K562 (cell line): ENCODE measurements at regions not wholly inside any gene's neighbourhood (a gene's known extent, or its start where the extent isn't known, plus 50 kb on each side); places are given as distances from the start of the nearest gene placed in this dataset.

Experiments
- ADNP ChIP-seq: fragments of 200-800 bp; sonication (Bioruptor generic); IDR thresholded peaks from 2 replicates; pipeline ENCODE4 v1.6.1; 2016; ENCODE audit warnings: missing genetic modification characterization, missing compliant biosample characterization
- CTCF ChIP-seq, 3 experiments: IDR thresholded peaks in 2 of 3; conservative IDR thresholded peaks in 1 of 3; 2 replicates each; pipeline ENCODE4 v1.5.1; 2011 to 2012; ENCODE audit warnings: low read length in 3 of 3, mild to moderate bottlenecking in 3 of 3, control low read depth in 2 of 3, improper control_type of control experiment in 1 of 3, inconsistent platforms in 1 of 3, low read depth in 1 of 3, mixed read lengths in 1 of 3, moderate library complexity in 1 of 3; ENCODE audit not compliant: insufficient read depth in 2 of 3
- POLR2AphosphoS5 ChIP-seq: IDR thresholded peaks from 2 replicates; pipeline ENCODE4 v1.6.1; 2011; ENCODE audit warnings: mild to moderate bottlenecking, low read depth, low read length, moderate library complexity; ENCODE audit not compliant: control insufficient read depth, insufficient read depth
- RAD21 ChIP-seq, 2 experiments: fragments of 250-450 bp in 1 of 2; fragments of 450-650 bp in 1 of 2; sonication (Bioruptor Pico) in 1 of 2; formaldehyde crosslinking in 1 of 2; IDR thresholded peaks in 1 of 2; conservative IDR thresholded peaks in 1 of 2; 2 replicates each; pipeline versions ENCODE4 v1.4.0 to v1.8.0; 2020 to 2022; ENCODE audit warnings: mild to moderate bottlenecking in 2 of 2, moderate library complexity in 1 of 2
- SMARCA4 ChIP-seq: fragments of 450-650 bp; IDR thresholded peaks from 2 replicates; pipeline ENCODE4 v1.6.1; 2016
- TAF1 ChIP-seq: IDR thresholded peaks from 2 replicates; pipeline ENCODE4 v1.6.1; 2011; ENCODE audit warnings: mild to moderate bottlenecking, low read length, moderate library complexity; ENCODE audit not compliant: insufficient read depth, control insufficient read depth, severe bottlenecking; ENCODE audit errors: extremely low read depth
- ZNF511 ChIP-seq: sonication (generic); formaldehyde crosslinking; IDR thresholded peaks from 2 replicates; pipeline ENCODE4 v1.8.0; 2022; ENCODE audit warnings: mild to moderate bottlenecking, missing genetic modification reagents

DNA sequence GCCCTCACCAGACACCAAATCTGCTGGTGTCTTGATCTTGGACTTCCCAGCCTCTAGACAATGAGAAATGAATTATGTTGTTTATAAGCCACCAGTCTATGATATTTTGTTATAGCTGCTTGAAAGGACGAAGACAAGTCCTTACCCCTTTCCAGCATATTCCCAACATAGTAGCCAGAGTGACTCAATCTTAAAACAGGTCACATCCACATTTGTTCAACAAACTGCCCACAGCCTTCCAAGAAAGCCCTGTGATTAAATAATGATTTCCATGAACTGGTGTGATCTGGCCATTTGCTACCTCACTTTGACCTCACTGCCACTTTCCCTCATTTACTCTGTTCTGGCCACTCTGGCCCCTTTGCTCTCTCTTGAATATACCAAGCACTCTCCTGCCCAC, 193.7 kb upstream of the CFAP20DC start:
- TF ChIP-seq POLR2AphosphoS5 (no peak), TAF1 (no peak), CTCF (IDR thresholded peaks at IDR 0.05 in 2 of 3, conservative IDR thresholded peaks at IDR 0.05 in 1 of 3; ENCODE audit: insufficient read depth in 2 of 3, low read depth in 1 of 3, low read length in 3 of 3) (no peak), SMARCA4 (no peak), ZNF511 (CRISPR knock-in tag) (no peak), ADNP (tag) (no peak), RAD21 (CRISPR knock-in tag; conservative IDR thresholded peaks at IDR 0.05 in 1 of 2, IDR thresholded peaks at IDR 0.05 in 1 of 2) (no peak)
